WI38 (cell line): ENCODE measurements at regions not wholly inside any gene's neighbourhood (a gene's known extent, or its start where the extent isn't known, plus 50 kb on each side); places are given as distances from the start of the nearest gene placed in this dataset.
"Not testable (repeated sequence)": the region's sequence is repeated elsewhere in the genome, so short reads cannot be mapped to it uniquely, and the experiment has no call there.

Experiments used
- H3K4me3 ChIP-seq: 2 replicates; pipeline ENCODE4 v1.5.1; 2011; ENCODE audit warnings: low read depth, mild to moderate bottlenecking, control low read depth, low read length
- CTCF ChIP-seq: IDR thresholded peaks from 2 replicates; pipeline ENCODE4 v1.5.1; 2012; ENCODE audit warnings: low read depth, mild to moderate bottlenecking, control low read depth, low read length

DNA sequence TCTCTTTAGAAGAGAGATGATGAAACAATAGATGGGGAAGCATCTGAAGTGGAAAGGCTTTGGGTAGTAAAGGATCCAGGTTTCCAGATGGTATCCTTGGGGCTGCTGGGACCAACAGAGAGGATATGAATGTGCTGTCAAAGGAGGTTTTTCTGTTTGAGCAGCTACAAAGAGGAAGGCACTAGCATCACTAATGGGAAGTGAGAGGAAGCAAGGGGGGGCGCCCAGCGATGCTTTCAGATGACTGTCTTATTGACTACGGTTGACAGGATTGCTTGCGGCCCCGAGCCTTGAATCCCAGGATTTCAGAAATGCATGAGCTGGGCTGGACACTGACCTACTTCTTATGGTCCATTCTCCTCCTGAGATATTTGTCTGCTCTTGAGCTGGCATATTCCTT, 103.8 kb upstream of the GALNT15 start:
- no peak overlapping the region for H3K4me3 ChIP-seq
- no peak for TF ChIP-seq CTCF

DNA sequence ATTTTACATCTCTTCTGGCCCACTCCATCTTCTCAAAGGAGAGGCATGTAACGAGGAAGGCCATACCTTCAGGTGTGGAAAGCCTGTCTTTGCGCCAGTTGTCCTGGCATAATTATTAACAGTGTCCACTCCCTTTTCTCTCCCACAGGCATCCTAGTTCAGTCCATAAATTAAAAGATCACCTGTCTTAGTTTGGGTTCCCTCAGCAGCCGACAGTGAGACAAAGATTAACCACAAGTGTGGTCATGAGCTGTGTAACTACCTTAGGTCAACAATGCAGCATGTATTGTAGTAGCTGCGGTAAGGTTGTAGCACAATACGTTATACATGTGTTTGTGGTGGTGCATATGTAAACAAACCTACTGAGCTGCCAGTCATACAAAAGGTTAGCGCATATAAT, 103.3 kb upstream of the GALNT15 start:
- no peak for TF ChIP-seq CTCF
- no peak overlapping the region for H3K4me3 ChIP-seq

GRCh38 chr3:16072420-16073110, 101.9 kb upstream of the GALNT15 start:
- no peak for TF ChIP-seq CTCF
- no peak overlapping the region for H3K4me3 ChIP-seq

DNA sequence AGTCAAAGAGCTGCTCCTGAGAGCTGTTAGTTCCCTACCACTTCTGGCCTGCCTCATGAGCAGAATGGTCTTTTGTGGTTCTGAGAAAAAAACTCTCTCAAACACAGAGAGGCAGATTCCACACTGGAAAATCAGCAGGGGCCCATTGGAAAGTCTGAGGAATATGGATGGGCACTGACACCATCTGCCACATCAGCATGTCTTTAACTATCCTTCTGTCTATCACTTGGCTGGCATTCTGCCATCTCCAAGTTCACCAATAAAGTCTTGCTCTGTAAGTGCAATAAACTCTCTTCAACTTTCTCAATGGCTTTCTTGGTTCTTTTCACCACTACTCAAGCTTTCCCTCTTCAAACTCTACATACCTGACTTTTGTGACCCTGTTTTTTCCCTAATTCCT, 101.3 kb upstream of the GALNT15 start:
- TF ChIP-seq CTCF, result no peak
- no peak overlapping the region for H3K4me3 ChIP-seq

DNA sequence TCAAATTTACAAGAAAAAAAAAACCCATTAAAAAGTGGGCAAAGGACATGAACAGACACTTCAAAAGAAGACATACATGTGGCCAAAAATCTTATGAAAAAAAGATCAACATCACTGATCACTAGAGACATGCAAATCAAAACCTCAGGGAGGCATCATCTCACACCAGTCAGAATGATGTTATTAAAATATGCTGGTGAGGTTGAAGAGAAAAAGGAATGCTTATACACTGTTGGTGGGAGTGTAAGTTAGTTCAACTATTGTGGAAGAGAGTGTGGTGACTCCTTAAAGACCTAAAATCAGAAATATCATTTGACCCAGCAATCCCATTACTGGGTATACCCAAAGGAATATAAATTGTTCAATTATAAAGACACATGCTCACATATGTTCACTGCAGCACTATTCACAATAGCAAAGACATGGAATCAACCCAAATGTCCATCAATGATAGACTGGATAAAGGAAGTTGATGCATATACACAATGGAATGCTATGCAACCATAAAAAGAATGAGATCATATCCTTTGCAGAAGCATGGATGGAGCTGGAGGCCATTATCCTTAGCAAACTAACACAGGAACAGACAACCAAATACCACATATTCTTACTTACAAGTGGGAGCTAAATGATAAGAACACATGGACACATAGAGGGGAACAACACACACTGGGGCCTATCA, 100.3 kb upstream of the GALNT15 start:
- not testable (repeated sequence) for H3K4me3 ChIP-seq

DNA sequence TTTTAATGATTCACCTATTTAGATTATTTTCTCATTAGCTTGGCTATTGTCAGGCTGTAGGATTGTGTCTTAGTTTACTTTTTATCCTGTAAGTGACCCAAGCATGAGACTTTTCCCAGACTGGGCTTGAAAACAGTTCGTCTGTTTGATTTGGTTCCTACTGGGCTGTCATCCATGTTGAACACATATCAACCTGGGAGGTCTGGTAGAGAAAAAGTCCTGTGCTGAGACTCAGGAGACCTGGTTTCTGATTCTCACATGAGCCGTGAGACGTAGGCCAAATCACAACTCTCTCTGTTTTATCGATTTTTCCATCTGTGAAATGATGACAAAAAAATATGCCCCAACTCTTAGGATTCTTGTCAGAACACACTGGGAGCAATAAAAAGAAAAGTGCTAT, 98.8 kb upstream of the GALNT15 start:
- no peak for TF ChIP-seq CTCF
- H3K4me3 ChIP-seq, result no peak overlapping the region

- TF ChIP-seq CTCF, result no peak
- H3K4me3 ChIP-seq, result no peak overlapping the region
Observed at GRCh38 chr3:16076564-16076963, 97.9 kb upstream of the GALNT15 start.

DNA sequence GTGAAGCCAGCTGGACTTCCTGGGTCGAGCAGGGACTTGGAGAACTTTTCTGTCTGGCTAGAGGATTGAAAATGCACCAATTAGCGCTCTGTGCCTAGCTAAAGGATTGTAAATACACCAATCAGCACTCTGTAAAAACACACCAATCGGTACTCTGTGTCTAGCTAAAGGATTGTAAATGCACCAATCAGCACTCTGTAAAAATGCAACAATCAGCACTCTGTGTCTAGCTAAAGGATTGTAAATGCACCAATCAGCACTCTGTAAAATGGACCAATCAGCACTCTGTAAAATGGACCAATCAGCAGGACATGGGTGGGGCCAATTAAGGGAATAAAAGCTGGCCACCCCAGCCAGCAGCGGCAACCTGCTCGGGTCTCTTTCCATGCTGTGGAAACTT, 97.3 kb upstream of the GALNT15 start:
- H3K4me3 ChIP-seq, result not testable (repeated sequence)

DNA sequence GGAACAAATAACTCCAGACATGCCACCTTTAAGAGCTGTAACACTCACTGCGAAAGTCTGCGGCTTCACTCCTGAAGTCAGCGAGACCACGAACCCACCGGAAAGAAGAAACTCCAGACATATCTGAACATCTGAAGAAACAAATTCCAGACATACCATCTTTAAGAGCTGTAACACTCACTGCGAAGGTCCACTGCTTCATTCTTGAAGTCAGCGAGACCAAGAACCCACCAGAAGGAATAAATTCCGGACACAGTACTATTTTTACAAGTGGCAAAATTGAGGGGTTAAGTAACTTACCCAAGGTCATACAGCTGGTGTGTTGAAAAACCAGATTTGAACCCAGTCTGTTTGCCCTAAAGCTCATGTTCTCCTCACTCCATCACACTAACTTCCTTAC, 96.8 kb upstream of the GALNT15 start:
- H3K4me3 ChIP-seq, result not testable (repeated sequence)
